ENCODE measurements at regions not wholly inside any gene's neighbourhood (a gene's known extent, or its start where the extent isn't known, plus 50 kb on each side); places are given as distances from the start of the nearest gene placed in this dataset.

DNA sequence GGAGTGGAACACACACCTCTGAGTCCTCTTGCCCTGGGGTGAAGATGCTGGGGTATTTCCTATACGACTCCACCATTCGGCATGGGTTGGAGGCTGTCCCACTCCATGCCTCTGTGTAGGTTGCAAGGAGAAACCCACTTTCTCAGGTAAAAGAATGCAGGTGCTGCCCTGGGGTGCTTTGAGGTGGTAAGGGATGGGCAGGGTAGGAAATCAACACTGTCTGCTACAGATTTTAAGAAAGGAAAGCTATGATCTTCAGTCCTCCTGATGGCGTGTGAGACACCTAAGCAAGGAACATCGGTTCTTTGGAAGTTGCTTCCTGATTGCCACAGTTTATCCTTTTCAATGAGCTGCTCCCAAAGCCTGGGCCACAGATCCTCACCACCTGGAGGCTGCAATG, 209.2 kb downstream of the NCK2 start:
- CTCF ChIA-PET = interaction anchor here (0.5 kb wide), 1 partner anchor 986 kb away, joined by 3 read pairs; no protein-coding TSS in a partner anchor
- Histone ChIP-seq H3K27me3 (ENCODE audit: control insufficient read depth, insufficient read depth, low read length) (peaks cover 5% of the 10 kb centered on the region; the same call in 1 of the 2 replicates), H3K4me3 (ENCODE audit: low read depth, low read length) (no peak overlapping the region), H3K36me3 (ENCODE audit: control insufficient read depth, insufficient read depth, low read length) (no peaks in the 10 kb centered on the region)
- POLR2A ChIA-PET = no interaction called here
- TF ChIP-seq, protein P1, sequence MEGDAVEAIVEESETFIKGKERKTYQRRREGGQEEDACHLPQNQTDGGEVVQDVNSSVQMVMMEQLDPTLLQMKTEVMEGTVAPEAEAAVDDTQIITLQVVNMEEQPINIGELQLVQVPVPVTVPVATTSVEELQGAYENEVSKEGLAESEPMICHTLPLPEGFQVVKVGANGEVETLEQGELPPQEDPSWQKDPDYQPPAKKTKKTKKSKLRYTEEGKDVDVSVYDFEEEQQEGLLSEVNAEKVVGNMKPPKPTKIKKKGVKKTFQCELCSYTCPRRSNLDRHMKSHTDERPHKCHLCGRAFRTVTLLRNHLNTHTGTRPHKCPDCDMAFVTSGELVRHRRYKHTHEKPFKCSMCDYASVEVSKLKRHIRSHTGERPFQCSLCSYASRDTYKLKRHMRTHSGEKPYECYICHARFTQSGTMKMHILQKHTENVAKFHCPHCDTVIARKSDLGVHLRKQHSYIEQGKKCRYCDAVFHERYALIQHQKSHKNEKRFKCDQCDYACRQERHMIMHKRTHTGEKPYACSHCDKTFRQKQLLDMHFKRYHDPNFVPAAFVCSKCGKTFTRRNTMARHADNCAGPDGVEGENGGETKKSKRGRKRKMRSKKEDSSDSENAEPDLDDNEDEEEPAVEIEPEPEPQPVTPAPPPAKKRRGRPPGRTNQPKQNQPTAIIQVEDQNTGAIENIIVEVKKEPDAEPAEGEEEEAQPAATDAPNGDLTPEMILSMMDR (IDR thresholded peaks at IDR 0.05; ENCODE audit: insufficient read depth, low read depth, low read length) = no peak
- no peak for DNase-seq (ENCODE audit: low read depth)

DNA sequence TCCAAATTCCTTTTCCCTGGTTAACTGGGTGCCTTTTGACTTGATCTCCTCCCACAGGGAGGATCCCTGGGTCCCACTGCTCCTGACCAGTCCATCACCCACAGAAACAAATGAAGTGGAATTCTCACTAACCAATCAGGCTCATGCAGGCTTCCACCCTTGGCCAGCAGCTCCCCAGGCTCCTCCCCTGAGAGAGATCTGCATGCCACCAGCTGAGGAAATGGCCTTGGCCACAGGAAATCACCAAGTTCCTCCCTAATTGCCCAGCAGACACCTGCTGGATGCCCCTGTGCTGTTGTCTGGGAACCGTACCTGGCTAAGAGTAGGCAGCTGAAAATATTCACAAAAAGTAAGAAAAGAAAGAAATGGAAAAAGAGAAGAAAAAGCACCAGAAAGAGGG, 207.4 kb downstream of the NCK2 start:
- TF ChIP-seq, protein P1 (IDR thresholded peaks at IDR 0.05; ENCODE audit: insufficient read depth, low read depth, low read length) = no peak
- Histone ChIP-seq H3K27me3 (ENCODE audit: control insufficient read depth, insufficient read depth, low read length) (peaks cover 3% of the 10 kb centered on the region; the same call in 1 of the 2 replicates), H3K4me3 (ENCODE audit: low read depth, low read length) (no peak overlapping the region), H3K36me3 (ENCODE audit: control insufficient read depth, insufficient read depth, low read length) (no peaks in the 10 kb centered on the region)
- DNase-seq (ENCODE audit: low read depth) = no peak
- CTCF ChIA-PET = interaction anchor here (0.6 kb wide), 1 partner anchor 46 kb away, joined by 5 read pairs; no protein-coding TSS in a partner anchor
- POLR2A ChIA-PET = no interaction called here

GRCh38 chr2:105951384-105951694, 206.6 kb downstream of the NCK2 start:
- Histone ChIP-seq H3K4me3 (ENCODE audit: low read depth, low read length) (no peak overlapping the region), H3K36me3 (ENCODE audit: control insufficient read depth, insufficient read depth, low read length) (no peaks in the 10 kb centered on the region), H3K27me3 (ENCODE audit: control insufficient read depth, insufficient read depth, low read length) (peaks cover 3% of the 10 kb centered on the region; the same call in 1 of the 2 replicates)
- POLR2A ChIA-PET = no interaction called here
- no peak for DNase-seq (ENCODE audit: low read depth)
- TF ChIP-seq, protein P1 (IDR thresholded peaks at IDR 0.05; ENCODE audit: insufficient read depth, low read depth, low read length) = no peak
- CTCF ChIA-PET = no interaction called here

DNA sequence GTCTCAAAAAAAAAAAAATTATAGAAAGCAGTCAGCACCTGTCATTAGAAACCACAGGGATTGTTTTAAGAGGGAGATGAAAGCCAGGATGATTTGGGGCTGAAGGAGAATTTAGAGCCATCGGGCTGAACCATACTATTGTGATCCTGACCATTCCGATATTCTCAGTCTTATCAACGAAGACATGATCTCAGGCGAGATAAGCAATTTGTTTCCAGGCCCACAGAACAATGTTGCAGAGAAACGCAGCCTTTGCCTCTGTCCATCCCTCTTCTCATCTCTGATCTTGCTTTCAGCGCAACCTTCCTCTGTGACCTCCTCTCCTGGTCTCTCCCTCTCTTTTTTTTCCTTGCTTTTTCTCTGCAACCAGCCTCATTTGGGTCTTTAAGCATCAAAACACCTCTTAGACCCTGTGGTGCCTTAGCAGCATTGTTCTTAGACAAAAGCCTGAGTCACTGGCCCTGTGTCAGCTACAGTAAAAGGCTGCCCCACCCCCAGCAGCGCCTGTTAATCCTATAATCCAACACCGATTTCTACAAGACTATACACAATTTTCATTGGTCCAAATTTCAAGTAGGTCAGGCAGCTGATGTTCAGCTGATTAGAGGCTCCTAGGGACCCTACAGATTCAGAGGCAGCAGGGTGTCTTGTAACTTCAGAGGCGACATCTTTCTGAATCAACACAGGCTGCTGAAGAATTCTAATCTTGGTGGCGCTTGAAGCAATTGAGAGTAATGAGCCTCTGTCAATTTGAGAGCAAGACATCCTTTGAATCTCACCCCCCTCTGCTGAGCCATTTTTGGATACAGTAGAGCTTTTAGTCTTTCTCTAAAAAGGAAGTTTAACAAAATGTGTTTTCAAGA, 206.0 kb downstream of the NCK2 start:
- TF ChIP-seq, protein P1 (IDR thresholded peaks at IDR 0.05; ENCODE audit: insufficient read depth, low read depth, low read length) = no peak
- H3K27me3 ChIP-seq (ENCODE audit: control insufficient read depth, insufficient read depth, low read length) = peaks cover 3% of the 10 kb centered on the region; the same call in 1 of the 2 replicates
- CTCF ChIA-PET = no interaction called here

GRCh38 chr2:105943977-105944376, 199.3 kb downstream of the NCK2 start:
- no peak for DNase-seq (ENCODE audit: low read depth)
- POLR2A ChIA-PET = no interaction called here
- Histone ChIP-seq H3K27me3 (ENCODE audit: control insufficient read depth, insufficient read depth, low read length) (no peaks in the 10 kb centered on the region), H3K36me3 (ENCODE audit: control insufficient read depth, insufficient read depth, low read length) (no peaks in the 10 kb centered on the region), H3K4me3 (ENCODE audit: low read depth, low read length) (no peak overlapping the region)
- CTCF ChIA-PET = interaction anchor here (0.6 kb wide), 1 partner anchor 75 kb away, joined by 4 read pairs; no protein-coding TSS in a partner anchor
- TF ChIP-seq, protein P1 (IDR thresholded peaks at IDR 0.05; ENCODE audit: insufficient read depth, low read depth, low read length) = no peak

More for the DNA sequence above, 206.0 kb downstream of the NCK2 start:
- Histone ChIP-seq H3K36me3 (ENCODE audit: control insufficient read depth, insufficient read depth, low read length) (no peaks in the 10 kb centered on the region), H3K4me3 (ENCODE audit: low read depth, low read length) (no peak overlapping the region)
- DNase-seq (ENCODE audit: low read depth) = no peak
- POLR2A ChIA-PET = no interaction called here

Measured in BJ (cell line).